ENCODE measurements at regions not wholly inside any gene's neighbourhood (a gene's known extent, or its start where the extent isn't known, plus 50 kb on each side); places are given as distances from the start of the nearest gene placed in this dataset.

- TF ChIP-seq CTCF (IDR thresholded peaks at IDR 0.05) (no peak), POLR2A (IDR thresholded peaks at IDR 0.05) (no peak)
These were observed 53.5 kb upstream of the DIO3 start for GRCh38 chr14:101507836-101508150.
